ENCODE measurements at regions not wholly inside any gene's neighbourhood (a gene's known extent, or its start where the extent isn't known, plus 50 kb on each side); places are given as distances from the start of the nearest gene placed in this dataset.

GRCh38 chr2:109689182-109689930, 75.2 kb downstream of the SOWAHC start (continued):
- no peak for TF ChIP-seq ELK4 (IDR thresholded peaks at IDR 0.05; ENCODE audit: borderline replicate concordance, low read depth, low read length)

GRCh38 chr2:109689973-109690372, 75.8 kb downstream of the SOWAHC start:
- TF ChIP-seq KLF10 (tag by site-specific recombination; IDR thresholded peaks at IDR 0.05) (no peak), ZSCAN4 (tag by site-specific recombination; IDR thresholded peaks at IDR 0.05) (no peak), ZNF248 (tag by site-specific recombination; IDR thresholded peaks at IDR 0.05) (no peak), CTCF (tag by site-specific recombination; IDR thresholded peaks at IDR 0.05) (no peak), ZNF416 (tag by site-specific recombination; IDR thresholded peaks at IDR 0.05) (no peak), ZSCAN5A (tag by site-specific recombination; IDR thresholded peaks at IDR 0.05) (no peak), SP7 (tag by site-specific recombination; IDR thresholded peaks at IDR 0.05) (no peak), ZFHX2 (tag by site-specific recombination; conservative IDR thresholded peaks at IDR 0.05) (no peak), ZNF140 (tag by site-specific recombination; IDR thresholded peaks at IDR 0.05) (no peak), ZNF280C (tag by site-specific recombination; IDR thresholded peaks at IDR 0.05) (no peak), ZNF174 (tag by site-specific recombination; IDR thresholded peaks at IDR 0.05) (no peak), ZNF148 (tag by site-specific recombination; IDR thresholded peaks at IDR 0.05; ENCODE audit: borderline replicate concordance) (no peak), ZNF335 (tag by site-specific recombination; conservative IDR thresholded peaks at IDR 0.05) (no peak)
- Histone ChIP-seq H3K4me3 (ENCODE audit: low read depth, low read length) (no peak overlapping the region), H3K36me3 (ENCODE audit: control insufficient read depth in 2 of 2, insufficient read depth in 1 of 2, low read length in 2 of 2) (no peaks in the 10 kb centered on the region), H3K9me3 (ENCODE audit: control insufficient read depth, insufficient read depth, low read depth, low read length) (no peaks in the 10 kb centered on the region), H3K27ac (ENCODE audit: extremely low read depth, low read depth, low read length) (no peak overlapping the region), H3K4me1 (ENCODE audit: control insufficient read depth, insufficient read depth, low read length) (peaks cover 6% of the 10 kb centered on the region; the same call in 1 of the 2 replicates)
- ChIA-PET POLR2A (interaction anchor here (0.6 kb wide), 1 partner anchor 76 kb away, joined by 3 read pairs; the partner anchor contains the start of gene SEPTIN10), CTCF (no interaction called here)

All from HEK293 (cell line).